Renal cortical epithelial cell (primary cell): ENCODE measurements at regions not wholly inside any gene's neighbourhood (a gene's known extent, or its start where the extent isn't known, plus 50 kb on each side); places are given as distances from the start of the nearest gene placed in this dataset.
"Not testable (repeated sequence)": the region's sequence is repeated elsewhere in the genome, so short reads cannot be mapped to it uniquely, and the experiment has no call there.

Source experiments
- DNase-seq: peaks from one replicate; pipeline ENCODE4 v3.0.0-alpha.2; 2011; ENCODE audit warnings: low read depth

DNA sequence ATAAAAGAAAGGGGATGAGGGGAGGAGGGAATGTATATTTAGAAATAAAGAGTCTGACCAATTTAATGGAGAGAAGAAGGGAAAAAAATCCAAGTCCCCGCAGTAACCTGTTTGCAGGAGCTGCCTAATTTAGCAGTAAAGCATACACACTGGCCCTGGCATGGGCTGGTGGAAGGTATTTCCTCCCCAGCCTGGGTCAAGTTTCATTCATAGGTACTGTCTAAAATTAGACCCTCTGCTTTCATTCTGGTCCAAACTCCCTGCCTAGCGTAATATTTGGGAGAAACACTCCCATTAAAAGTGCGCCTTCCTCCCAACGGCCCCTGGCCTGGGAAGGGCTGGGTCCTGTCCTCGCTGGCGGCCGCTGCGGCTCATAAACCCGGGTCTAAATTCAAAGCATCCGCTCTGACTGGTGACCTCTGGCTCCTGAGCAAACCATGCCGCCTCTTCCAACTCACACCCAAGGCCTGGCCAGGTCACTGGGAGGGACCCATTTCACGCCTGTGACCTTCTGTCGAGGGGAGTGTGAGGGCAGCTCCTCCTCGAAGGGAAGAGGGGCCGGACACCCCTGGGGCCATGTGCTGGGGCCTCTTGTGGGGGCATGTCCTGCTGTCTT is 123.2 kb downstream of the FGF18 start:
- no peak for DNase-seq

DNA sequence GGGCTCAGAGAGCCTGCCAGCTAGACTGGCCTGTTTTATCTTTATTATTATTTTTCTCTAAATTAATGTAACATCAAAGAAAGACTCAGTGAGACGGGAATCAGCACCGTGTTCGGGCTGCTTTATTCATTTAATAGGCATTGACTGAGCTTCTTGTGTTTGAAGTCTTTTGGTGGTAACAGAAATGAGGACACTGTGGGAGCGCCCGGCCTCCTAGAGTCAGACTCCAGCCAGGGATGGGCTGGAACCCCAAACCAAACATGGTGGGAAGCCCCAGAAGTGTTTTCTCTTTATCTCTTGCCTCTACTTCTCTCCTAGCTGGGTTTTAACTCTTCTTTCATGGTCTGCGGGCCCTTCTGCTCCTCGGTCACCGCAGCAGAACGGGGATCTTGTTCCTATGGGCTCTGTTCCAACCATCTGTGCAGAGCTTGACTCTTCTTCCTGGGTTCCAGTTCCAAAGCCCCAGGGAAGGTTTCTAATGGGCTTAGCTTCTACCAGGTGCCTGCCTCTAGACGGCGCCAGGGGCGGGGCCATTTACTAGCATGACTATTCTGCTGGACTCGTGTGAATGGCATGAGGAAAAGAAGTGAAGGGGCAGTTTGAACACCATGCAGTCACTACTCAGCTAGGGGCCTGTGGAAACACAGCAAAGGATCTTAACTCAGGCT is 123.8 kb downstream of the FGF18 start:
- DNase-seq, result peak; percentile 14

DNA sequence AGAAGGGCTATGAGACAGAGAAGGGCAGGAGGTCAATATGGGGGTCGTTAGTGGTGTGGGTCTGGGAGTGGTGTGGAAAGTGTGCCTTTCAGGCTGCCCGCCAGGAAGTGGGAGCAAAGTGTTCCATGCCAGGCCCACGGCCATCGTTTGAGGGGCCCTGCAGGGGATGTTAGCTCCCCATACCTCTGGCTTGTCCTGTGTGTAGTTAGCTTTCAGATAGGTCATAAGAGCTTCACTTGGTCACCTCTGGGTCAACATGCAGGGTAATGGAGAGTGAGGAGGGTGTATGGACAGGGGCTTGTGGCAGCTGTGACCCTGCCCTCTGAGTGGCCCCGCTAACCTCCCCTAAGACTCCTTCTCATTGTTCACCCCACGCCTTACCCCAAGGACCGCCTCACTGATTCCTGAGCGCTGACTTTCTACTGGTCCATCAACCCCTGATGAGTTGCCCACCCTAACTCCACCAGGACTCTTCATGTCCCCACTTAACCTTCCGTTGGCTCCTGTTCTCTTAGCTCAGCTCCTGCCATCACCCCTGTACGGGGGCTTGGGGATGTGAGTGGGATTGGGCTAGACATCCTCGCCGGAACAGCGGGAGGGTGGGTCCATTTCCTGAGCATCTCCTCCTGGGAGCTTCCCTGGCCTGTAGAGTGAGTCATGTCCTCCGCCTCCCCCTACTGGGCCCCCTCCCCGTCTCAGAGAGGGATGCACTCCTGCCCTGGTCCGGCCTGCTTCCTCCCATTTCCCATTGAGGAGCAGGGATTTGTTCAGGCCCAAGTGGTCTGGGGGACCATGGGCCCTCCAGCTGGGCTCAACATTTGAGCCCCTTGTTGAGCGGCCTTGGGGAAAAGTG is 125.7 kb downstream of the FGF18 start:
- no peak for DNase-seq

DNA sequence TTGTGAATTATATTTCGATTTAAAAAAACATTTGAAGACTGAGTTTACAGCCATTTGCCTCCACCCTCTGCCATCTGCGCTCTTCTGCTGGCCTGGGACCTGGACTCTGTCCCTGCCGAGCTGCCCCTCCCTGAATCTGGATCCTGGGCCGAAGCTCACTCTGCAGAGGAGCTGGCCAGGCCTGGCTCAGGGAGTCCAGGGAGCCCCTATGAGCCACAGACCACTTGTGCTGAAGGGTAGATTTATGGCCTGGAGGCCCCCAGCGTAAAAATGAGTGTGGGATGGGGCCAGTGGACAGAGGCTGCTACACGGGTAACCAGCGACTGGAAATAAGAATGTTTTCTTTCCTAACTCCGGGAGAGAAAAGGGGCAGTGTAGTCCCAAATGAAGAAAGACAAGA is 129.8 kb downstream of the FGF18 start:
- DNase-seq, result no peak

GRCh38 chr5:171553817-171554216 is 134.4 kb downstream of the FGF18 start:
- DNase-seq, result not testable (repeated sequence)

- no peak for DNase-seq
Measured at GRCh38 chr5:171555160-171555559, 135.7 kb downstream of the FGF18 start.

- DNase-seq, result peak; percentile 19
Measured at GRCh38 chr5:171562822-171563221, 143.4 kb downstream of the FGF18 start.

DNA sequence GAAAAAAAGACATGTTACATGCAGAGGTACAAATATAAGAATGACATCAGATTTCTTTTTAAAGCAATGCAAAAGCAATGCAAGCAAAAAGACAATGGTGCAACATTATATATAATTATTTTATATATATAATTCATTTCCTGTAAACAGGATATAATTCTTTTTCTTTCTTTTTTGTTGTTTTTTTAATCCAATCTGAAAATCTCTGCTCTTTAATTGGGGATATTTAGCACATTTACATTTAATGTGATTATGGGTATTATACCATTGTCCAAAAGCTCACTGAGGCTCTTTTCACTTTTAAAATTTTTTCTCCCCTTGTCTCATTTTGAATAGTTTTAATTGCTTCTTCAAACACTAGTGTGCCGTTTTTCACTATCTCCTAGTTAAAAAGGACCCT is 148.9 kb downstream of the FGF18 start:
- DNase-seq, result no peak

DNA sequence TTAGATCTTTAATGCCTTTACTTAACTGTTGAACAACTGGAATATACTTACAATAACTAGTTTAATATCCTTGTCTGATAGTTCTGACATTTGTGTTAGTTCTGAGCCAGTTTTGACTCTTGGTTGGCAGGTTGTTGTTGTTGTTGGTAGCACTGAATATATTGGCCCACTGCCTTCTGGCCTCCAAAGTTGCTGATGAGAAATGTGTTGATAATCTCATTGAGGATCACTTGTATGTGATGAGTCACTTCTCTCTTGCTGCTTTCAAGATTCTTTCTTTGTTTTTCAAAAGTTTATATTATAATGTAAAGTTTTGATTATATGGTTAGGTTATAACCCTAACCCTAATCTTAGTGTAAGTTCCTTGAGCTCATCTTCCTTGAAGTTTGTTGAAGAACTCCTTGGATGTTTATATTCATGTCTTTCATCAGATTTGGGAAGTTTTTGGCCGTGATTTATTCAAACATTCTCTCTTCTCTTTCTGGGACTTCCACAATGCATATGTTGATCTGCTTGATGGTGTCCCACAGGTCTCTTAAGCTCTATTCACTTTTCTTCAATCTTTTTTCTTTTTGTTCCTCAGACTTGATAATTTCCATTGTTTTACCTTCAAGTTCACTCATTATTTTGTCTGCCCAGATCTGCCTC is 149.7 kb downstream of the FGF18 start:
- DNase-seq, result no peak

- no peak for DNase-seq
Measured at GRCh38 chr5:171570244-171570825, 150.9 kb downstream of the FGF18 start.

GRCh38 chr5:171571663-171572062 is 152.2 kb downstream of the FGF18 start:
- peak; percentile 73 for DNase-seq

- DNase-seq, result no peak
Measured at GRCh38 chr5:171573021-171573420, 153.6 kb downstream of the FGF18 start.

GRCh38 chr5:171573451-171574225 is 154.2 kb downstream of the FGF18 start:
- no peak for DNase-seq

GRCh38 chr5:171574376-171574775 is 154.9 kb downstream of the FGF18 start:
- no peak for DNase-seq

DNA sequence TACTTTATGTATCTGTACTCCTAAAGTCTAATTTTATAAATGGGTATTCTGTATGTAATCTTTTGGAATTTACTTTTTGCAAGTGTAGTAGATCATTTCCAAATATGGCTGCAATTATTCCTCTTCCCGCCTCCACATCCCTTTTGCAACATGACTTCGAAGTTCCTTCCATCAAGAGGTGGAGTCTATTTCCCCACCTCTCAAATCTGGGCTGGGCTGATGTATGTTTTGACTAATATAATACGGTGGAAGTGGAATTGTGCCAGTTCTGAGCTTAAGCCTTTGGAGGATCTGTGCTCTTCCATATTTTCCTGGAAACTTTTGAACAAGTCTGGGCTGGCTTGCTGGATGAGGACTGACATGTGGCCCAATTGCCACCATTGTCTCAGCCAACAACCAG is 155.9 kb downstream of the FGF18 start:
- no peak for DNase-seq

DNA sequence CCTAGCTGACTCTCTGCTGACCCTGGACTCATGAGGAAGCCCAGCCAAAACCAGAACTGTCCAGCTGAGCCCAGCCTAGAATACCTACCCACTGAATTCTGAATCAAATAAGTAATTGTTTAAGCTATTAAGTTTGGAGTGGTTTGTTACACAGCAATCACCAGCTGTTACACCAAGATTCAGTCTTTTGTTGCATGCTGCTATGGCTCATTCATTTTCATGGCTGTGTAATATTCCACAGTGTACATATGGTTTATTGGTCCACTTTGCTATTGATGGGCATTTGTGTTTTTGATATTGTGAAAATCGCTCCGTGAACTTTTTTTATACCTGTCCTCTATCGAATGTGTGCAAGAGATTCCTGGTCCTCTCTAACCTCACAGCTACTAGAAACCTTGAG is 156.4 kb downstream of the FGF18 start:
- DNase-seq, result no peak

DNA sequence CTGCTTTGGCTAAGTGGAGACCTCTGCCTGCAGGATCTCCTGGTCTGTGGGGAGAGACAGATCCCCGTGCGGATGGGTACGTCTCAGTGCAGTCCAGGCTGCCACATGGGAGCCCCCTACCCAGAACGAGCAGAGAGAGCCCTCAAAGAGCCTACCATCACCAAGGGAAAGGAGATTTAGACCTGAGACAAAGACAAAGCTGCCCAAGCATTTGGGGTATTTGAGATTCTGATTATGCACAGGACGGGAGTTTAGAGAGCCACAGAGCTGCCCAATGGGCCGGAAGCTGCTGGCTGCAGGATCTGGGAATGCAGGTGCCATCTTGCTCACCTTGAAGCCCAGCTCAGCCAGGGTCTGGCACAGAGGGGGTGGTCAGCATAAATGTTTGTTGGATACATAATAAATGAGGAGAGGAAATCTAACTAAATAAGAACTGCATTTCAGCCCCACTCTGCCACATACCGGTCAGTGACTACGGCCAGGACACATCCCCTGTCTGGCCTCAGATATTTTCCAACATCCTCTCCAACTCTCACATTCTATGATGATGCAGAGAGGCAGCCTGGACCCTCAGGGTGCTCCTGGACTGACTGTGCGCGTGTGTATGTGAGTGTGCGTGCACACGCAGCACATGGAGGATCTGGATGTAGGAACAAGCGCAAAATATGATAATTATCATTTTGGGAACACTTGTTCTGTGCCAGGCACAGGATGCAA is 157.8 kb downstream of the FGF18 start:
- DNase-seq, result no peak

- DNase-seq, result no peak
Measured at GRCh38 chr5:171578049-171578828, 158.8 kb downstream of the FGF18 start.

- no peak for DNase-seq
Measured at GRCh38 chr5:171578829-171579491, 159.5 kb downstream of the FGF18 start.
